Ammon's horn (tissue), 1 donor: ENCODE measurements at regions not wholly inside any gene's neighbourhood (a gene's known extent, or its start where the extent isn't known, plus 50 kb on each side); places are given as distances from the start of the nearest gene placed in this dataset.
"Not testable (repeated sequence)": the region's sequence is repeated elsewhere in the genome, so short reads cannot be mapped to it uniquely, and the experiment has no call there.

Experiments used
- DNase-seq: peaks from one replicate; pipeline ENCODE4 v3.0.0-alpha.2; 2016; ENCODE audit warnings: low spot score

DNA sequence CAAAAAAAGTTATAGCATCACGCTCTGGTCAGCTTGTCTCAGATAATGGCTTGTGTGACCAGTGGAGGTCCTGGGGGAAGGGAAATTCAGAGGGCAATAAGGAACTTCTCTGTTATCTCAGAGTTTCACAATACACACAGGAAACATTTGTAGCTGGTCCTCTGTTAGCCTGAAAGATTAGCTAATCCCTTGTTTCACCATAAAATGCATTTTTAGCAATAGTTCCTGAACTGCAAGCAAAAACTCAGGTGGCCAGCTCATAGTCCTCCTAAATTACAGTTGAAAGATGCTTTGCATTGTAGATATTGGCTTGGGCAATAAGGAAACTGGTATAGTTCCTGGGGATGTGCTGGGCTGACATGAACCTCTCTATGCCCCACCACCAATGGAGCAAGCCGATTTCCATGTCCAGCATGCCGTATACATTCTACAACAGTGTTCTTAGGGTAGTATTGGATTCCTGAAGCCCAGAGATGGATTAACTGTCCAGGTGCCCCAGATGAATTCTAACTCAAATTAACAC, 141.5 kb upstream of the TBL1XR1 start:
- DNase-seq: peak; percentile 55

DNA sequence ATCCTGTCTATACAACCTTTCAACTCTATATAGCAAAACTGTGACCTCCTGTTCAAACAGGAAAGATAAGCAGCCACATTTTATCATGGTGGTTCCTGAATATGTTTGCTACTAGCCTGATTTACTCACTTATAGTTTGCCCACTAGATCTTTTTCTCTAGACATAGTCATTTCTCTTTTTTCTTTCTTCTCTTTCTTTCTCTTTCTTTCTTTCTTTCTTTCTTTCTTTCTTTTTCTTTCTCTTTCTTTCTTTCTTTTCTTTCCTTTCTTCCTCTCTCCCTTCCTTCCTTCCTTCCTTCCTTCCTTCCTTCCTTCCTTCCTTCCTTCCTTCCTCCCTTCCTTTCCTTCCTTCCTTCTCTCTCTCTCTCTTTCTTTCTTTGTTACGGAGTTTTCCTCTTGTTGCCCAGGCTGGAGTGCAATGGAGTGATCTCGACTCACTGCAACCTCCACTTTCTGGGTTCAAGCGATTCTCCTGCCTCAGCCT, 142.0 kb upstream of the TBL1XR1 start:
- not testable (repeated sequence) for DNase-seq

DNA sequence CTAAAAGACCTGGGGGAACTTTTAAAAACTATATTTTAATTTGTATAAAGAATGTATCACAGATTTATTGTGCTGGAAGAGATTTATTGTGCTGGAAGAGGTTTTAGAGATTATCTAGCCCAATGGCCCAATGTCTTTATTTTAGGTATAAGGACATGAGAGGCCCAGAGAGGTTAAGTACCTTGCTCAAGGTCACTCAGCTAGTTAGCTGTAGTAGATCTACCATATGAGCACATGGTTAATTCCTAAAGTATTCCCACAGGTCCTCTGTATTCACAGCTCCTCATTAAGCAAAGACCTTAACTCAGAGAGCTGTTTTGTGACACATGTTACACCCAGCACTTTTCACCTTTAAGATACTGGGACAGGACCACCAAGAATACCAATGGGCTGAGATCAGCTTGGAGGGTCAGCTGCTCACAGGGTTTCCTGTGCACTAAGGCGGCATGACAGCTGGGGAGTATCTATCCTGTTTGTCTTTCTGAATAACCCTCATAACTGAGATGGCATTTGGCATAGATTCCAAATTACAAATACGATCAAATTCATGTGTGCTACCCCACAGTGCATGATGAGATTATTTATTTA, 143.1 kb upstream of the TBL1XR1 start:
- DNase-seq: no peak

DNA sequence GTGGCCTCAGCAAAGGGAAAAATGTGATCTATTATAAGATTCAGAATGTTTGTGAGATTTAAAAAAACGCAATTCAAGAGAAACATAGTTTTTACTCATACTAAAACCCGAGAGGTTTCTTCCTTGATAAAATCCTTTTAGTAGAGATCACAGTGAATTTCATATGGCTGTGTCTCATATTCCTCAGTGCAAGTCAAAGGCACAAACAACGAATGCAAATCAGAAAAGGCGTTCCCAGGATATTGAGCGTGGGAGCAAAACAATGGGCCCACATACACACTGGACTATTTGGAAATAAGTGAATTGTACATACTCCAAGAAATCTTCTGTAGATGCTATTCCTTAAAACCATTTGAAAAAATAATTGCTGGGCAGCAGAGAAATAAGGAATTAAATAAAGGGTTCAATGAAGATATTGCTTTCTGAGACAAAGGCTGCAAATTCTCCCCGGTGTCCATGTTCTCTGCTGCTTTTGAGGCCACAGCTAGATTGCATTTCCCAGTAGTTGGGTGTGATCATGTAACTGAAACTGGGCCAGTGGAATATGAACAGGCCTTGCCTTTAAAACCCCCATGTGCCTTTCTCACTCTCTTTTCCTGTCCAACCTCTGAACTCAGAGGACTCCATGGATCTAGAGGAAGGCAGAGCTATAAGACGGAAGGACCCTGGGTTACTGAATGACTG, 144.6 kb upstream of the TBL1XR1 start:
- no peak for DNase-seq

DNA sequence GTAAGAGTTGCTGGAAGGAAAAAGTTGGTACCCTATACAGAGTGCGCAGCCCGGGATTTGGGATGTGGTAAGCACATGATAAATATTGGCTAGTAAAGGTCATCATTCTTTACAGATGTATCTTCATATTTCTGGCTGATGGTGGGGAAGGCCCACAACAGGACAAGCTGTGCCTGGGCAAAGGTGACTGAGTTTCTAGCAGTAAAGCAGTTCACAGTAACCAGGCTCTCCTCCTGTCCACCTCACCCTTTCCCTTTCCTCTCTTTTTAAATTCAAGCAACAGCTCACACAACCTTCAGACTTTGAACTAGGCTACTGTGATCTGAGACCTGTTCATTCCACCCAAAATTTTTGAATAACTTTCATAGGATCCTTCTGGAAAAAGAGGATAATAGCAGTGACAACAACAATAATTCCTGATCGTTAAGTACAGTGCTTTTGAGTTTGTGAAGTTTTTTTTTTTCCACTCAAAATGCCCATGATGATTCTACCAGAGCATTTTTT, 145.9 kb upstream of the TBL1XR1 start:
- DNase-seq: no peak

DNA sequence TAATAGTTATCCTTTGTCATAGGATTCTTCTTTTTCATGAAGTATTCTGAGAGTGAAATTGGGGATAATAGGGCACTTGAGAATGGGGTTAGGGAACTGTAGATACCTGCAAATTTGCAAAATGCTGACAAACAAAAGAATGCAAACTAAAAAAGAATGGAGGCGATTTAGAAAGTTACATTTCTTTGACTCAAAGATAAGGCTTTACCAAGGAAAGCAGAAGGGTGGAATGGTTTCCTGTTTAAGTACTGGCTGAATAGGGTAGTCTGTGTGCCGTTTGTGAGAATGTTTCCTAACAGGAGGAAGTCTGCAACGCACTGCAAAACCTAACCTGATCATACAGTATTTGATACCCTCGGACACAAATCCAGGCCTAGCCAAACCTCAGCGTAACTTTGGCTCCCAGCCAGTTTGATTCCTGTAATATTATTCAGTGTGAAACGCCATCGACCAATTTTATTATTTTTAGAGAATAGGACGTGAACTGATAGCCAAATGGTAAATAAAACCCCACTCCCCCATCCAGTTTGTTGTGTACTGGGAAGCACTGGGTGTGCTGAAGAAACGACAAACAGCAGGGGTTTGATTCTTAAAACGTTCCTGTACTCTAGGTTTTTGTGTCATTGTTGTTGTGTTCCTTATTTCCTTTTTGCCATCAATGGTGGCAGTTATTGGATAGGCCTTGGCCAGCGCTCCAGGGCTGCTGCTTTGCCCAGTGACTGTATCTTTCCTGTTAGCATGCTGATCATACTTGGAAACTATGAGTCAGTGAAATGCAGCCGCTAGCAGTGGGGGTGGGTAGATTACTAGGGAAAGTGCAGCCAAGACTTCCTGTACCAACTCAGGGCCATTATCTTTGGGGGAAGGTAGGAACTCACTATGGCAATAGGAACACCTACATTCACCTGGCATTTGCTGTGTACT, 148.0 kb upstream of the TBL1XR1 start:
- peak; percentile 86 for DNase-seq

DNA sequence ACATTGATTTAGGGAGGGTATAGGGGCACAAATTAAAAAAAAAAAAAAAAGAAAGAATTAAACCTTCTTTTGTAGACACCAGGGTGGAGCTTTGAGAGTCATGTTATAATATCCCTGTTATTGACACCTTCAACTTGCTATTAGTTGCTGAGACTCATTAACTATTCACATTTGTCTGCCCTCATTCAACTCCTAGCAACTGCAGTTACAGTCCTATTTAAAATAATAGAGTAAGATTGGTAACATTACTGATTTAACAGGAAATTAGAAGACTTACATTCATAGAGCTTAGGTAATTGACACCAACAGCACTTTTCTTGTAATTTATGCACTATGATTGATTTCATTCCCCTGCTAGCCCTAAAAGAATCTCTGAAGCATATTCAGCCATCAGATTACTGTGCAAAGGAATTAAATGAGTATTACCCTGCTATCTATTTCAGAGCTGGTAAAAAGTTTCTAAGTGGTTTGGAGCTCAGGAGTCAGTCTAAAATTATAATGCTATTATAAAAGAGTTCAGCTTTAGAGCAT, 148.8 kb upstream of the TBL1XR1 start:
- no peak for DNase-seq

DNA sequence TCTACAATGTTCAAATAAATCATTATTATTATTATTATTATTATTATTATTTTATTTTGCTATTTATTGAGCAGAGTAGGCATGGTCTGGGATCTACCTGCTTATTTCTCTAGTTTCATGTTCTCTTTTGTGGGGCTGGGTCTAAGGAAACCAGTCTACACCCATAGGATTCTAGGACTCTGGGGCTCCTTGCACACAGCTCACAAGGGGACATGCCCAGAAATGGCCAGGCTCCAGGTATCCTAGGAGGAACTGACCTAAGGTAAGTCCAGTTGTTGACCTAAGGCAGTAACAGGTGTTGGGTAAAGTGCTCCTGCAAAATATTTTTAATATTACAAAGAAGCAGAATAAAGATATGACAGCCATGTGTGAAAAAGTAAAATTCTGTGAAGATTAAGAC, 149.6 kb upstream of the TBL1XR1 start:
- DNase-seq: no peak

DNA sequence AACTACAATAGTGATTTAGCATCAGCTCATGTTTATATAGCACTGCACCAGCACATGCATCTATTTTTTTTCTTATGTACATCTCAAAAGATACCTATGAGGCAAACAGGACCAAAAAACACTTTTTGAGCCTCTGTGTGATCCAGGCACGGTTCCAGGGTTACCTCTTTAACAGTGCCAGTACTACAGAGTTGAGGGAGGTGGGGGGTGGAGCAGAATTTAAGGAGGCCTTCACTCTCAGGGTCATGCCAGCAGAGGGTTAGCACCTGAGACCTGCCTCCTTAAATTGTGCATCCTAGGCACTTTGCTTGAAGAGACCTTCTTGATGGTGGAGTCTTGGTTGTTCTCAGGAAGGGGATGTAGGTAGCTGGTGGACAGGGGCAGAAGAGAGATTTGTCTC, 150.3 kb upstream of the TBL1XR1 start:
- no peak for DNase-seq

DNA sequence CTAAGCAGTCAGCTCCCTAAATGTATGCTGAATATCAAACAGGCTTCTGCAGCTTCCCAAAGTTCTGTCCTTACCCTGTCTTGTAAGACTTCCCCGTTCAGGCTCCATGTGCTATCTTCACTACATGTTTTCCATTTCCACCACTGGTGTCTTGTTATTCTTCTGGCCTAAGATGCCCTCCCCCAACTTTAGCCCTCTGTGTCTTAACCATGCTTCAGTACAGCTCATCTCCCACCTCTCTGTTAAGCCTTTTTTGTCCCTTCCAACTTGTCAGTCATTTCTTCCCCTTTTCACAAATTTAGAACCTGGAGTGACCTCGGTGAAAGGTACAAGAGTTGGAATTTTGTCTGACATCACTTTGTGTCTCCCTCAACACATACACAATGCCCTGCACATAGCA, 151.7 kb upstream of the TBL1XR1 start:
- no peak for DNase-seq

DNA sequence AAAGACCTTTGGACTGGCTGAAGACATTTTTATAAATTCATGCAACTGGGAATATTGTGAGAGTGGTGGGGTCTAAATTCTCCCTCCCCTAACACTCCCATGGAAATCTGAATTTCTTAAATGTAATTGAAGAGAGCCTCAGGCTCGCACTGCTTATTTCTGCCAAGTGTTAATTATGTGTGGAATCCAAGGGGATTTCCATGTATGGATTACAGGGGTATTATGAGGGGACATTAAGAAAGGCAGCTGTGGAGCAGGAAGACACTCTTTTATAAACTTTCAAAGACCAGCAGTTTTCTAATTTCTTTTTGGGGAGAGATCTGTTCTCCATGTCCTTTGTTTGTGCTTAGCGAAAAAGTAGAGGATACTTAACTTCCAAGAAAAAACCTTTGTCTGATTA, 152.1 kb upstream of the TBL1XR1 start:
- DNase-seq: no peak

DNA sequence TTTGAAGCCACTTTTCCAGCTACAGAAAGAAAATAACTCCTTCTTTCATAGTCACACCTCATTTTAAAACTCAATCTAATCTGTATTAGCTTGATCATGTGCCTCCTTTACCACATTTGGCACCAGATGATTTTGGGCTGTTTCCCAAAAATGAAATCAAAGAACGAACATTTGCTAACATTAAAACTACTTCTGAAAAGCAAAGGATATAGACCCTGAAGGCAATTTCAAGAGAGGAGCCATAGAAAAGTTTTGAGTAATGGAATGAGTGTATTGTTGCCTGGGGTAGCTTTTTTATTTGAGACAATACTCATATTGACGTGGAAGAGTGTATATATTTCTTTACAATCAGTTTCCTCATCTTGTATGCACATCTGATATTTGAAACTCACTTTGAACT, 152.8 kb upstream of the TBL1XR1 start:
- DNase-seq: no peak

DNA sequence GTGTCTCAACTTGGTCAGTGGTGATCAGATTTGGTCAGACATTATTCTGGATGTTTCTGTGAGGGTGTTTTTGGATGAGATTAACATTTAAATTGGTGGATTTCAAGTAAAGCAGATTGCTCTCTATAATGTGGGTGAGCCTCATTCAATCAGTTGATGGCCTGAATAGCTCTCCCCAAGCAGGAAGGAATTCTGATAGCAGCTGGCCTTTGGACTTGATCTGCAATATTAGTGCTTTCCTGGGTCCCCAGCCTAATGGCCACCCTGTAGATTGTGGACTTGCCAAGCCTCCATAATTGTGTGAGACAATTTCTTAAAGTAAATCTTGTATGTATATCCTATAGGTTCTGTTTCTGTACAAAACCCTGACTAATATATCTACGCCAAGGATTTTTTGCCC, 153.9 kb upstream of the TBL1XR1 start:
- no peak for DNase-seq

DNA sequence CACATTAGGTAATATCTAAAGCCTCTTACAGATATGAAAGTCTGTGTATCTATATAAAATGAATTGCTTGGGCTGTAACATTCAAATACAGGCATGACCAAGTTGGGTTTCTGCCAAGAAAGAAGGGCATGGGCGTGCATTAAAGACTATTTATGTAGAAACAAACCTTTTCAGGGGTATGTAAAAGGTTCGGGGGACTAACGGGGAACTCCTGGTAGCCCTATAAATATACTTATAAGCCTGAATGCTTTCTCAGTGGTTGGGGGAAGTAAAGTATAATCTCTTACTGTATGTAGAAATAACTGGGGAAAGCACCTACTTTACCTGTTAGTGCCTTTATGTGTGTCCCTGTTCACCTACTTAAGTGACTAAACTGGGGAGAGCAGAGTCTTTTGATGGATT, 154.5 kb upstream of the TBL1XR1 start:
- no peak for DNase-seq

DNA sequence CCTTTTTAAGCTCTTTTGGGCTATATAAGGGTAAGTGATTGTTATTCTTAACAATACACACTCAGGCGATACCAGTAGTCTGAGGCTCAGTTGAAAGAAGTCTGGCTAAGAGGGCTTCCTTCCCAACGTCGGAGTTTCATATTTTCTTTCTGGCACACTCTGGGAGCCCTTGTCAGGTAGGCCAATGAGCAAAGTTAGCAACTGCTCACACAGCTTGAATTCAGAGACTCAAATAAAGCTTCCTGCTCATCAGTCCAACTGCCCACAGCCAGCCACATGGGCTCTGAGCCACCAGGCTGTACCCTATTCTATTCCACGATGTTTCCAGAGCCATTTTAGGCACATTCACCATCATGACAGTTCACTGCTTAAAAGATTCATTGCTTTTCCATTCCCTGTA, 155.1 kb upstream of the TBL1XR1 start:
- DNase-seq: no peak

DNA sequence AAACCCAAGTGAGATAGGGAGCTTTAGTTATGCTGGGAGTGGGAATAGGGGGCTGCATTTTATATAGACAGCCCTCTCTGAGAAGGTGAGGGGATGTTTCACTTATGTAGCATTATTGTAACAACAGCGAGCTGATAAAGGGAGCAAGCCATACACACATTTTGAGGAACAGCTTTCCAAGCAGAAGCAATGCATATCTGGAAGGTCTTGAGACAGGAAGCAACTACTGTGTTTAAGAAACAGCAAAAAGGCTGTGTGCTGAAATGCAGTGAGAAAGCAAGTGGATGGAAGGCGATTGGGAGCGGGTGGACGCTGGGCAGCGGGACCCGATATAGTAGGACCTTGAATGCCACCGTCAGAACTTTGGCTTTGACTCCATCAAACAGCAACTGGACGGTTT, 155.9 kb upstream of the TBL1XR1 start:
- DNase-seq: no peak

DNA sequence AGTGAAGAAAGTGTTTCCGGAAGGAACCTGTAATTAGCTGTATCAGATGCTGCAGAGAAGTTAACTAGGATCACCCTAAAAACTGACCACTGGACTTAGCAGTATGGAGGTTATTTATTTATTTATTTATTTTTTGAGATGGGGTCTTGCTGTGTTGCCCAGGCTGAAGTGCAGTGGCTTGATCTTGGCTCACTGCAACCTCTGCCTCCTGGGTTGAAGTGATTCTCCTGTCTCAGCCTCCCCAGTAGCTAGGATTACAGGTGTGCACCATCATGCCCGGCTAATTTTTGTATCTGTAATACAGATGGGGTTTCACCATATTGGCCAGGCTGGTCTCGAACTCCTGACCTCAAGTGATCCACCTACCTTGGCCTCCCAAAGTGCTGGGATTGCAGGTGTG, 156.6 kb upstream of the TBL1XR1 start:
- not testable (repeated sequence) for DNase-seq

DNA sequence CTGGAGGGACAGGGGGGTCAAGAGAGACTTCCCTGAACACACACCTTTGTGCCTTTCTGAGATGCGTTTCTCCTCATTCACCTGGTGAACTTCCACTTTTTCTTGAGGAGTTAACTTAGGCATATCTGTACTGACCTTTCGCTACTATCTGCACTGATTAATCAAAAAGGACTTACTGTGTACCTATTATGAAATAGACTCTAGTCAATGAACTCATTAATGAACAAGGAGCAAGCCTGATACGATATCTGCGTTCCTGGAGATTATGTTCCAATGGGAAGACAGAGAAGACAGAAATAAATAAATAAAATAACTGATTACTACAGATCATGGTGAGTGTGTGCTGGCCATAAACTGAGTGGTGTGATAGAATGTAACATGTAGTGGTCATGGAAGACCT, 157.2 kb upstream of the TBL1XR1 start:
- DNase-seq: no peak

DNA sequence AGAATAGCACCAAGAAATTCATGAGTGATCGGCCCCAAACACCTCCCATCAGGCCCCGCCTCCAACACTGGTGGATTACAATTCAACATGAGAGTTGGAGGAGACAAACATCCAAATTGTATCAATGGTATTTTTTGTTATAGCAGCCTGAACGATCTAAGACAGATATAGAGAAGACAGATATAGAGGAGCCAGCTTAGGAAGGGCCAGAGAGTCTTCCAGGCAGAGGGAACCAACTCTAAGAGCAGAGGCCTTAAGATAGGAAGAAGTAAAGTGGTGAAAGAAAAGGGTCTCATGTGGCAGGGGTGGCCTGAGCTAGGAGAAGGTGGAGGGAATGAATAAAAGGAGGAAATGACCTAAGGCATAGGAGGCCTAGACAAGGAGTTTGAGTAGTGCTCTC, 158.8 kb upstream of the TBL1XR1 start:
- DNase-seq: no peak

DNA sequence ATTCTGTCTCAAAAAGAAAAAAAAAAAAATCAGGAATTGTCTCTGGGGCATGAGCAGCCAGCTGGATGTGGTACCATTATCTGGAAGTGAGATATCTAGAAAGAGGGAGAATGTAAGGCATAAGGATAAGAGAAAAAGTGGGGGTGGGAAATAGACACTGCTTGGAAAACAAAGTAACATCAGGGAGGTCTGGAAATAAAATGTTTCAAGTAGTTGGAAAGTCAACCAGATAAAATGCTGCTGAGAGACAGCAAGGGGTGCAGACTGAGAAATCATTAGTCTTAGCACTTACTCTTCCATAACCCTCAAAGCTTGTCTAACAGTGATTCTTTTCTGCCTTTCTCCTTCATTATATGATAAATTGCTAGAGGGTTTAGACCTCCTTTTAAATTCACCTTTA, 159.7 kb upstream of the TBL1XR1 start:
- no peak for DNase-seq

DNA sequence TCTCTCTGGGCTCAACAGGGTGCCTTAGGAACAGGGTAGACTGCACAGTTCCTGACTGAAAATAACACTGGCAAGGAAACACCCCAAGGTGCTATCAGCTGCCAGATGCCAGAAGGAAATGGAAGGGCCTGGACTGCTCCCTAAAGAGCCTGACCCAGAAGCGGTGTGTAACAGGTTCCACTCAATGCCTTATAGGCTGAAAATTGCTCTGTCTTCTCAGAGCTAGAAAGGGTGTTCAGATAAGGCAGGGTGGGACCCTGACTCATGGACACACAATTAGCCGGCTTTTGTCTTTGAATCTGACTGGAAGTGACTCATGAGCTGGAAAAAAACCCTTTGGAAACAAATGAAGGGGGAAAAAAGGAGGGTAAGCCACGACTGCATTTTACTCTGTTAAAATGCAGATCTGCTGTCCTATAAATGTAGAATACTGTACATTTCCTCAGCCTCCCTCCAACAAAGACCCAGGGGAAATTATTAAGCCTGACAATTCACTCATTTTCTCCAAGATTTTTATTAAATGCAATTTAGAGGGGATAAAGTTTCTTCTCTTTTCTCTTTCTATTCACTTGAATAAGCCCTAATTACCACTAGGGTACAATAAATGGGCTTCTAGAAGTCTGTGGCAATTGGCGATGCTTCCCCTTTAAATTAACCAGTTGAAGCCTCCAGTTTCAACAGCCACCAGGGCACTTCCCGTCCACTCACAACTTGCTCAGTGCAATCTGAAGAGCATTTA, 160.2 kb upstream of the TBL1XR1 start:
- no peak for DNase-seq
